Activated naive CD4-positive, alpha-beta T cell treated with anti-CD3 and anti-CD28 coated beads, Interleukin-2, amount 50 U/mL, for 24 hours (primary cell): ENCODE measurements at regions not wholly inside any gene's neighbourhood (a gene's known extent, or its start where the extent isn't known, plus 50 kb on each side); places are given as distances from the start of the nearest gene placed in this dataset.
"Not testable (repeated sequence)": the region's sequence is repeated elsewhere in the genome, so short reads cannot be mapped to it uniquely, and the experiment has no call there.

Experiments used
- H3K27ac Mint-ChIP-seq: one replicate; pipeline ENCODE4 v1.8.0; 2021; ENCODE audit warnings: mild to moderate bottlenecking, mixed read lengths
- H3K27me3 Mint-ChIP-seq: one replicate; pipeline ENCODE4 v1.8.0; 2021; ENCODE audit warnings: mixed read lengths
- H3K36me3 Mint-ChIP-seq: one replicate; pipeline ENCODE4 v1.8.0; 2021; ENCODE audit warnings: mixed read lengths
- H3K4me1 Mint-ChIP-seq: one replicate; pipeline ENCODE4 v1.8.0; 2021; ENCODE audit warnings: mixed read lengths
- H3K4me3 Mint-ChIP-seq: one replicate; pipeline ENCODE4 v1.8.0; 2021; ENCODE audit warnings: mild to moderate bottlenecking, mixed read lengths
- H3K9me3 Mint-ChIP-seq: one replicate; pipeline ENCODE4 v1.8.0; 2021; ENCODE audit warnings: mixed read lengths

DNA sequence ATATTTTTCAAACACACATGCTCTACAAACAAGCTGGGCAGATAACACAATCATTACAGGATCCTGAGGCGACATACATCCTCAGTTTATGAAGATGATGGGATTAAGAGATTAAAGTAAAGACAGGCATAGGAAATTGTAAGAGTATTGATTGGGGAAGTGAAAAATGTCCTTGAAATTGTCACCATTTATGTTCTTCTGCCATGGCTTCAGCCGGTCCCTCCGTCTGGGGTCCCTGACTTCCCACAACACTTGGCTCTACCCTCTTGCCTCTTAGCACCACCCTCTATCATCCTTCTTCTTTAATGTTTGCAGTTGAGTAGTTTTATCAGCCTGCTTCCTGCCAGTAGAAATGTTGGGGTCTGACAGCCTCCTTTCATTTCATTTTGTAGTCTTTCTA is 244.4 kb downstream of the DAD1 start:
- Mint-ChIP-seq H3K27me3 (no peaks in the 10 kb centered on the region), H3K4me1 (no peaks in the 10 kb centered on the region), H3K4me3 (no peak overlapping the region), H3K27ac (no peak overlapping the region), H3K9me3 (no peaks in the 10 kb centered on the region), H3K36me3 (no peaks in the 10 kb centered on the region)

DNA sequence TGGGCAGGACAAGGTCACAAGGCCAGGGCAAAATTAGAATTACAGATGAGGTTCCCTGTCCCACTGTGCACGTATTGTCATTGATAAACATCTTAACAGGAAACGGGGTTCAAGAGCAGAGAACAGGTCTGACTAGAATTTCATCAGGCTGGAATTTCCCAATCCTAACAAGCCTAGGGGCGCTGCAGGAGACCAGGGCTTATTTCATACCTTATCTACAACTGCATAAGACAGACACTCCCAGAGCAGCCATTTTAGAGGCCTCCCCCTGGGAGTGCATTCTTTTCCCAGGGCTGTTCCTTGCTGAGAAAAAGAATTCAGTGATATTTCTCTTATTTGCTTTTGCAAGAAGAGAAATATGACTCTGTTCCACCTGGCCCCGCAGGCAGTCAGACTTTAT is 244.8 kb downstream of the DAD1 start:
- H3K27ac Mint-ChIP-seq, H3K36me3 Mint-ChIP-seq, H3K4me3 Mint-ChIP-seq, H3K27me3 Mint-ChIP-seq, H3K4me1 Mint-ChIP-seq, H3K9me3 Mint-ChIP-seq: not testable (repeated sequence)

DNA sequence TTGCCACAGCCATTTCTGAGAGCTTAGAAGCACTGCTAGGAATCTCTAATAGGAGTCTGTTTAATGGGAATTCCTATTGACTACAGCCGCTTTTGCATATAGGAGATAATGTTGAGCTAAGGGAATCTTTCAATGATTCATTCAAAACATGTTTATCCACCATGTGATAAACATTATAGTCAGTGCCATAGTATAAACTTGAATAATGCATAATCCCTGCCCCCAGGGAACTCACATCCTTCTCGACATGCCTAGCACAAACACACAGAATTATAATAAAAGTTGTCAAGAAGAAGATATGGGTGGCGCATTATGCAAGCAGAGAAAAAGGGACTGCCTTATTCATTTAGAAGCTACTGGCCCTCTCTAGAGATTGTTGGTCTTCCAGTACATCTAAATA is 248.0 kb downstream of the DAD1 start:
- H3K4me3 Mint-ChIP-seq = no peak overlapping the region
- H3K27me3 Mint-ChIP-seq = no peaks in the 10 kb centered on the region
- H3K4me1 Mint-ChIP-seq = no peaks in the 10 kb centered on the region
- H3K9me3 Mint-ChIP-seq = no peaks in the 10 kb centered on the region
- H3K27ac Mint-ChIP-seq = no peak overlapping the region
- H3K36me3 Mint-ChIP-seq = no peaks in the 10 kb centered on the region

DNA sequence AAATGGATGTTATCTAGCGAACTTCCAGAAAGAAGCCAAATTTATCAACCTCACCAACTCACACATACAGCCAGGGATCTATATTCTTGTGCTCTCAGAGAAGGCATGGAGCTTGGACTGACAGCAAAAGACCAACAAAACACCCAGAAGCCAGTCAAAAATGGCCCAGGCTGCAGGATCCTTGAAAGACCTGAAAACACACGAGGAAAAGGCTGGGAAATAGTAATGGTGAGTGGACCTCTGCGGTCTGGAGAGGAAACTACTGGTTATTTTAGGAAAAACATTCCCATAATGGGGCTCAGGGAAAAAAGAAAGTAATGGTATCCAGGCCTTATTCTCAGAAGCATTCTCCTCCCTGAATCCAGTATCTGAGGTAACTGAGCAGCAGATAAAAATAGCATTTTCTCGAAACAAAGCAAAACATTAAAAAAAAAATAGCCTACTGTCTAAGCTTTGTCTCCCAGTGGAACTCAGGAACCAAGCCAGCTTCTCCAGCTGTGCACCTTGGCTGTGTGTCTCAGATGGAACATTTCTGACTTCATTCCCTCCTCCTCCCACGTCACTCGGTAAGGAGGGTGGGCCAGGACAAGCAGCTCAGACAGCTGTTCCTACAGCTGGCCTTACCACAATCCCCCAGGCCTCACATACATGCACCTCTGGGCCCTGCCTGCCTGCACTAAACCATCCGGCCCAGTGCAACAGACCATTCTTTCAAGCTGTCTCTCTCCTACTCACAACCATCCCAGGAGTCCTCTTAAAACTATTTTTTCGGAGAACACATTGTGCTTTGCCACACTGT is 249.9 kb downstream of the DAD1 start:
- Mint-ChIP-seq H3K27ac (no peak overlapping the region), H3K36me3 (no peaks in the 10 kb centered on the region), H3K4me1 (no peaks in the 10 kb centered on the region), H3K4me3 (no peak overlapping the region), H3K9me3 (no peaks in the 10 kb centered on the region), H3K27me3 (no peaks in the 10 kb centered on the region)

DNA sequence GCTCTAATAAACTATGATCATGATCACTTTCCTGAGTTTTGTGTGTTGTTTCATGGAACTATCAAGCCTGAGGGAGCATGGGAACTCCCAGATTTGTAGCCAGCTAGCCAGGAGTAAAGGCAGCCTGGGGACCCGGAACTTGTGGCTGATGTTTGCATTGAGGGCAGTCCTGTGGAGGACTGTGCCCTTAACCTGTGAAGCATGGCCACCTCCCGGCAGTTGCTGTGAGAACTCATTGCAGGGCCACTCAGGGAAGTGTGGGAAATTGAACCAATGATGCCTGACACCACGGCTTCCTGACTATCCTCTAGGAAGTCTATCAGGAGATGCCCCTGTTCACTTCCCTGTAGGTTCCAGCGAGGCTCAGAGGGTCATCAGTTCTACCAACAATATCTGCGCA is 250.6 kb downstream of the DAD1 start:
- H3K27ac Mint-ChIP-seq = no peak overlapping the region
- no peaks in the 10 kb centered on the region for H3K9me3 Mint-ChIP-seq
- H3K36me3 Mint-ChIP-seq = no peaks in the 10 kb centered on the region
- no peaks in the 10 kb centered on the region for H3K27me3 Mint-ChIP-seq
- no peaks in the 10 kb centered on the region for H3K4me1 Mint-ChIP-seq
- no peak overlapping the region for H3K4me3 Mint-ChIP-seq

DNA sequence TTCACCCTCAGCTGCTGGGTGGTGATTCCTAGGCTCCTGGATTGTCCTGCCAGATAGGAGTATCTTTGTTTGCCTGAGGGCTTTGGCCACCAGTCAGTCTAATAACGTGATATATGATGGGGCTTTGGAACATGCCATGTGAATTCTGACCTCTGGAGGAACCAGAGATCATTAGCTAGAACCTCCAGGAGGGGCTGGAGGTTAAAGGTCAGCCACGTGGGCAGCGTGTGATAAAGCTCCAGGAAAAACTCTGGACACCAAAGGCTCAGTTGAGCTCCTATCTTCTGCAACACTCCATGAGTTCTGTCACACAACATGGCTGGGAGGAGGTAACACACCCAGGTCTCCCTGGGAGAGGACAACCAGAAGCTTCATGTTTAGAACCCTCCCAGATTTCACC is 251.1 kb downstream of the DAD1 start:
- no peak overlapping the region for H3K27ac Mint-ChIP-seq
- H3K4me3 Mint-ChIP-seq = no peak overlapping the region
- H3K9me3 Mint-ChIP-seq = no peaks in the 10 kb centered on the region
- H3K4me1 Mint-ChIP-seq = no peaks in the 10 kb centered on the region
- H3K36me3 Mint-ChIP-seq = no peaks in the 10 kb centered on the region
- no peaks in the 10 kb centered on the region for H3K27me3 Mint-ChIP-seq

DNA sequence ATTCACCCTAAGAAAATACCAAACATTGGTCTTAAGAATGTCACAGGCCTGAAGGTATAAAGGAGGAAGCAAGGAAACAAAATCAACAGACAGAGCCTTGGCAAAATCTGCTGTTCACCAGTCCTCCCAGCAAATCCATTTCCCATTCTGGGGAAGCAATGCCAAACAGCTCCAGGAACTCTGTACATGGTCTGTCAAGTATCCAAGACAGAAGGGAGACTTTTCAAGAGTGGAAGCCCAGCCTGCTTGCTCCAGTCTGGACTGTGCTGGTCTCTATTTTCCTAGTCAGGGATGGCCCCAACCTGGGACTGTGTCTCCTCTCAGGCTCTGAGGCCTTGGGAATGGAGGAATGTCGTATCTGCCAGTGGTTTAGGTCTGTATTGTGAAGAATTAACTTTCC is 251.5 kb downstream of the DAD1 start:
- H3K36me3 Mint-ChIP-seq = no peaks in the 10 kb centered on the region
- no peaks in the 10 kb centered on the region for H3K9me3 Mint-ChIP-seq
- no peaks in the 10 kb centered on the region for H3K4me1 Mint-ChIP-seq
- no peak overlapping the region for H3K27ac Mint-ChIP-seq
- no peak overlapping the region for H3K4me3 Mint-ChIP-seq
- no peaks in the 10 kb centered on the region for H3K27me3 Mint-ChIP-seq

DNA sequence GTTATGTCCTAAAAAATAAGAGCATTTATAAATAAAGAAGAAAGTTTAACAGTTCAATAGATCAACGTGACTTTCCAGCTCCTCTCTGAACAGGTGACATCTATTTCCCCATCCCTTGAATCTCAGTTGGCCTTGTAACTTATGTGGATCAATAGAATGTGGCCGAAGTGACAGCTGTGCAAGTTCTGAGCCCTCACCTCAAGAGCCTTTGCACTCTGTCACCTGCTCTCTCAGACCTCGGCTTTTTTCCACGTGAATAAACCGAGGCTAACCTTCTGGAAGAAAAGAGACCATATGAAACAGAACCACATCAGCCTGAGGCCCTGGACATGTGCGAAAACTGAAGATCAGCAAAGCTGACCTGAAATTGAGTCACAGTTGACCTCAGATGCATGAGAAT is 253.0 kb downstream of the DAD1 start:
- Mint-ChIP-seq H3K27ac (no peak overlapping the region), H3K36me3 (no peaks in the 10 kb centered on the region), H3K4me1 (no peaks in the 10 kb centered on the region), H3K4me3 (no peak overlapping the region), H3K9me3 (no peaks in the 10 kb centered on the region), H3K27me3 (no peaks in the 10 kb centered on the region)

DNA sequence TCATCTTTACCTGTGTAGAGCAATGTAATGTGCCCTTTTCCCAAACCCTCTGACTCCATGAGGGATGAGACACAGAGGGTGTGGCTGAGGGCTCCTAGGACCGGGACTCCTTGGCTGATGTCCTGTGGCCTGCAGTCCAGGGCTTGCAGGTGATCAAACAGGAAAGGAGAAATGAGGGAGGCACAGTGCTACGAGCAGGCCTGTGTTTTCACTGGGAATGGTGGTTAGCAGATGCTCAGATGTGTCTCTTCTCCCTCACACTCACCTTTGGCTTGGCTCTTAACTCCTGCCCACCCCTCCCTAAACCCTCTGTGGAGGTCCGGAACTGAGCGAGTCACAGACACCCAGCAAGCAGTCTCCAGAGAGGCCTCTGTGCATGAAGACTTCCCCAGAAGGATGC is 254.4 kb downstream of the DAD1 start:
- Mint-ChIP-seq H3K27me3 (no peaks in the 10 kb centered on the region), H3K4me1 (no peaks in the 10 kb centered on the region), H3K27ac (no peak overlapping the region), H3K4me3 (no peak overlapping the region), H3K9me3 (no peaks in the 10 kb centered on the region), H3K36me3 (no peaks in the 10 kb centered on the region)

DNA sequence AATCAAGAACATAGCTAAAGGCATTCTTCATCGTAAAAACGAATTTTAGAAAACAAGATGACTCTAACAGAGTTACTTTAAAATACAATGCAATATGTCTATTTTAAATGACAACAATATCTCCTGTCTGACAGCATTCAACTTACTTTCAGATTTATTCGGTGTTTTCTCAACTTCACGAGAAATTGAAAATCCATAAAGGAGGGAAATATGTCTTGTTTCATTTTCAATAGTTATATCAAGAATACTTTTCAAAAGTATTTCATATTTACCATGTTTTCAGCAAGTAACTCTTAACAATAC is 254.8 kb downstream of the DAD1 start:
- Mint-ChIP-seq H3K27me3 (no peaks in the 10 kb centered on the region), H3K4me1 (no peaks in the 10 kb centered on the region), H3K36me3 (no peaks in the 10 kb centered on the region), H3K27ac (no peak overlapping the region), H3K9me3 (no peaks in the 10 kb centered on the region), H3K4me3 (no peak overlapping the region)

DNA sequence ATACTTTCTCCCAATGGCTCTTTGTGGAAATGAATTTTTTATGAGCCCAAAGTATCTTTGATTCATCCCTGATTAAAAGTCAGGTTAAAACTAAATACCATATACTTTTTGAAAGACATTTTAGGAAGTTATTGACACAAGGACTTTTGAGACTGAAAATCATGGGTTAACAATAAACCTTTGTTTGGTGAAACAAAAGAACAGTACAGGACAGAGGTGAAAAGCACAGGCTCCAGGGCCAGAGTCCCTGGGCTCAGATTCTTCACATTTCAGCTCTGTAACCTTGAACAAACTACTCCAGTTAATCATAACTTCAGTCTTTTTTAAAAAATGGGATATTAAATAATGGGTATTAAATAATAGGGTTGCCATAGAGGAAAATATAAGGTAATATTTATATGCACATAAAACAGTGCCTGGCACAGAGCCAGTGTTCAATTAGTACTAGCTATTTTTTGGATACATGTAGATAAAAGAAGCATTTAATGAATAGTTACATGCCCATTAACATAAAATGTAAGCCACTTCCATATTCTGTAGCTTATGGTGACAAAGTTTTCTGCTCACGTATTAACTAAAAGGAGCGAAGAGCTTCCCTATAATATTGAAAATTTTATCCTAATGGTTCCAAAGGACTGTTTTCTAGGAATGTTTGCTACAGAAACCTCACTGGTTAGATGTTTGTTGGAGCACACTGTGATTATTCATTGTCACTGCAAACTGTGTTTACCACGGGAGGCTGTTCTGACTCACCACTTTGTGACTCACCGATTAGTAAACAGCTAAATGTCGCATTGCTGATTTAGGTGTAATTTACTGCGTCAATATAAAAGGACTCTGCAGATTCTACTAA is 255.4 kb downstream of the DAD1 start:
- H3K36me3 Mint-ChIP-seq = no peaks in the 10 kb centered on the region
- no peaks in the 10 kb centered on the region for H3K4me1 Mint-ChIP-seq
- H3K27me3 Mint-ChIP-seq = no peaks in the 10 kb centered on the region
- H3K9me3 Mint-ChIP-seq = no peaks in the 10 kb centered on the region
- no peak overlapping the region for H3K27ac Mint-ChIP-seq
- no peak overlapping the region for H3K4me3 Mint-ChIP-seq

DNA sequence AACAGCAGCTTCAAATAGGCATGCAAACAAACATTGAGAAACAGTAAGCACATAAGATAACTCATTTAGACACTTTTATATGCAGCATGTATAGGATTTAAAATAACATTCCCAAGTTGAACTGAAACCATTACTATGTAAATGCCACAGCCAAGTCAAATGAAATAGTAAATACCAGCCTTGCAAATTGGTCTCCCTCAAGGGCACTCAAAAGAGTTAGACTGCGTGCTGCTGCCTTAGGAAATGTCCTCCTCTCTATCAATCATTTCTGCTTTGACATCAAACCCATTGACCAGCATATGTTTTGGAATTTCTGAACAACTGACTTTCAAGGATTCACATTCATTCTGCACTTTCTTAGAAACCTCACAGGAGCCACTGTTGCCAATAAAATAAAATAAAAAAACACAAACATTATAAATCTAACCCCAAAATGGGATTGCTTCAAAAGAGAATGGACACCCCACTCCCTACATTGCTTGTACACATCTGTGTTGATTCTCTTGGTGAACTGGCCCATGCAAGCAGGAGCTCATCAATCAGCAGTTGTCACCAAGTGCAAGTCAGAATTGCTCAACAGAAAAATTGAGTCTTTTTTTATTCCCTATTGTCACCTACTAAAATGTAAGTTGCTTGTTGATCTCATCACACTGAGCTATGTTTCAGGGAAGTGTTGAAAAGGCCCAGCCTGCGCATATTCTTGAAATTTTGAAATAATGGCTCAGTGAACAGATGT is 256.2 kb downstream of the DAD1 start:
- H3K27ac Mint-ChIP-seq = no peak overlapping the region
- H3K4me3 Mint-ChIP-seq = no peak overlapping the region
- H3K4me1 Mint-ChIP-seq = no peaks in the 10 kb centered on the region
- no peaks in the 10 kb centered on the region for H3K27me3 Mint-ChIP-seq
- H3K36me3 Mint-ChIP-seq = no peaks in the 10 kb centered on the region
- H3K9me3 Mint-ChIP-seq = no peaks in the 10 kb centered on the region

DNA sequence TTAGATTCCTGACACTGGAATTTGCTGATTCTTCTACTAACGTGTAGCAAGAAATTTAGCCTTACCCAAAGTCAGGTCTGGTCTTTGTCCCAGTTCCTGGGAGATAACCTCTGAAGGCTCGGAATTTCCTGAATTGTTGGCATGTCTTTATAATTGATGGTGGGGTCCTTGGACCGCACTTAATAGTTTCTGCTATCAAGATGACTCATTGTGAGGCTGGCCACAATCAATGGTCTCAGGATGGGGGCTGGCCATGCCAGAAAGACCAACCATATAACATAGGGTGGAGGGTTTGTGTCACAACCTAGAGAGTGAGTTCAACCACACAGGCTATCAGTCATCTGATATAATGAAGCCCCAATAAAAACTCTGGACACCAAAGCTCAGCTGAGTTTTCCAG is 259.7 kb downstream of the DAD1 start:
- no peak overlapping the region for H3K27ac Mint-ChIP-seq
- H3K36me3 Mint-ChIP-seq = no peaks in the 10 kb centered on the region
- no peaks in the 10 kb centered on the region for H3K9me3 Mint-ChIP-seq
- no peak overlapping the region for H3K4me3 Mint-ChIP-seq
- H3K4me1 Mint-ChIP-seq = no peaks in the 10 kb centered on the region
- H3K27me3 Mint-ChIP-seq = no peaks in the 10 kb centered on the region

DNA sequence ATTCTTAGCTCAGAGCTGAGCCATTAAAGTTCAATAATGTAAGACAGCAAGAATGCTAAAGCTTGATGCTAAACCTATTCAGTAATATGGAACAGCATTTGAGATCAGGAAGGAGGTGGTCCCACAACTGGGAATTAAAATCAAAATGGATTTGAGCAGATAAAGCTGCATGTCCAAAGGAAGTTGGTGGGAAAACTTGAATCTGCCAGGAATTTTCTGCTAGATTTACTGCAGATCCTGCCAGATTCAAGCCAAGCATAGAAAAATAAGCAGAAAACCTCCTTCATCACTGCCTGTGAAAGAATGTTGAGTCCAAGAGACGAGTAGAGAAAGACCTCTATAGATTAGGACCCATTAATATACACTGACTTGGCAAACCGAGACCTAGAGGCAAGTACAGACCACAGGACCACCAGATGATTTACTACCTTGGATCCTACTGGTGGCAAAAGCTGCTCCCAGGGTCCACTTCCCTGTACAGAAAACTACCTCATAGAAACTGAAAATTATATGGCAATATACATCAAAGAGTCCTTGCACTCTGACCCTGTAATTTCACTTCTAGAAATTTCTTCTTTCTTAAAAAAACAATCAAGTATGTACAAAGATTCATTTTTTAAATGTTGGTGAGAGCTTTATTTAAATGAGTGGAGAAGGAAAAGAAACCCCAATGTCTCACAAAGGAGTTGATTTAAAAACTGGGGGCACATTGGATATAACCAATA is 263.2 kb downstream of the DAD1 start:
- no peaks in the 10 kb centered on the region for H3K27me3 Mint-ChIP-seq

DNA sequence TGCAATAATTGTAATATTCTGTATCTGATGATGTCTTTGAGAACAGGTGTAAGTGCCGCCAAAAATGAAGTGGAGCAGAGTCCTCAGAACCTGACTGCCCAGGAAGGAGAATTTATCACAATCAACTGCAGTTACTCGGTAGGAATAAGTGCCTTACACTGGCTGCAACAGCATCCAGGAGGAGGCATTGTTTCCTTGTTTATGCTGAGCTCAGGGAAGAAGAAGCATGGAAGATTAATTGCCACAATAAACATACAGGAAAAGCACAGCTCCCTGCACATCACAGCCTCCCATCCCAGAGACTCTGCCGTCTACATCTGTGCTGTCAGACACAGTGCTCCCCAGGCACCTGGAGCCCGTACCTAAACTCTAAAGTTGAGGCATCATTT is 268.7 kb downstream of the DAD1 start:
- no peaks in the 10 kb centered on the region for H3K9me3 Mint-ChIP-seq
- no peaks in the 10 kb centered on the region for H3K4me1 Mint-ChIP-seq
- H3K4me3 Mint-ChIP-seq = peak overlapping the region; percentile 67
- peak overlapping the region; percentile 65 for H3K27ac Mint-ChIP-seq
- no peaks in the 10 kb centered on the region for H3K27me3 Mint-ChIP-seq
- no peaks in the 10 kb centered on the region for H3K36me3 Mint-ChIP-seq

More for the DNA sequence above, 263.2 kb downstream of the DAD1 start:
- Mint-ChIP-seq H3K9me3 (no peaks in the 10 kb centered on the region), H3K4me3 (no peak overlapping the region), H3K36me3 (no peaks in the 10 kb centered on the region), H3K27ac (no peak overlapping the region), H3K4me1 (no peaks in the 10 kb centered on the region)
